ENCODE measurements at regions not wholly inside any gene's neighbourhood (a gene's known extent, or its start where the extent isn't known, plus 50 kb on each side); places are given as distances from the start of the nearest gene placed in this dataset.

GRCh38 chr13:109862627-109863026 is 76.2 kb upstream of the IRS2 start:
- DNase-seq (peak in 2 of 3 donors; percentile 29 to 56), ATAC-seq (ENCODE audit: insufficient read depth, low FRiP score) (peak; percentile 86)
- Histone ChIP-seq H3K9me3 (ENCODE audit: control insufficient read depth in 4 of 4, insufficient read depth in 3 of 4, low read length in 3 of 4) (no peaks in the 10 kb centered on the region), H3K27ac (ENCODE audit: low read depth in 1 of 2, low read length in 1 of 2) (no peak overlapping the region), H3K27me3 (ENCODE audit: control insufficient read depth in 3 of 3, insufficient read depth in 3 of 3, low read length in 2 of 3) (no peaks in the 10 kb centered on the region), H3K4me1 (ENCODE audit: control insufficient read depth in 5 of 5, insufficient read depth in 5 of 5, low read length in 5 of 5) (no peaks in the 10 kb centered on the region), H3K4me3 (no peak overlapping the region), H3K36me3 (ENCODE audit: control insufficient read depth in 4 of 4, insufficient read depth in 4 of 4, low read length in 4 of 4) (no peaks in the 10 kb centered on the region), H3K9ac (ENCODE audit: insufficient read depth in 1 of 2, low read length in 2 of 2) (no peak overlapping the region)
- WGBS, 2 donors = 32 to 49% methylated on average over 2 of the region's 2 CpGs
- no peak for TF ChIP-seq CTCF (IDR thresholded peaks at IDR 0.05; ENCODE audit: control extremely low read depth, extremely low read depth)

- 46 to 61% methylated on average over 3 of the region's 3 CpGs for WGBS, 2 donors
- ATAC-seq (ENCODE audit: insufficient read depth, low FRiP score) = no peak
- no peak overlapping the region for H3K9ac ChIP-seq (ENCODE audit: insufficient read depth in 1 of 2, low read length in 2 of 2)
Measured at GRCh38 chr13:109859898-109860297, 73.5 kb upstream of the IRS2 start.

GRCh38 chr13:109859216-109859835 is 72.9 kb upstream of the IRS2 start:
- H3K9ac ChIP-seq (ENCODE audit: insufficient read depth in 1 of 2, low read length in 2 of 2) = no peak overlapping the region
- no peaks in the 10 kb centered on the region for H3K4me1 ChIP-seq (ENCODE audit: control insufficient read depth in 5 of 5, insufficient read depth in 5 of 5, low read length in 5 of 5)
- H3K27me3 ChIP-seq (ENCODE audit: control insufficient read depth in 3 of 3, insufficient read depth in 3 of 3, low read length in 2 of 3) = peaks cover 0 to 6% (median 0%) of the 10 kb centered on the region in 3 donors
- no peak for TF ChIP-seq CTCF (IDR thresholded peaks at IDR 0.05; ENCODE audit: control extremely low read depth, extremely low read depth)
- H3K9me3 ChIP-seq (ENCODE audit: control insufficient read depth in 4 of 4, insufficient read depth in 3 of 4, low read length in 3 of 4) = no peaks in the 10 kb centered on the region
- WGBS, 2 donors = 85 to 87% methylated on average over 8 of the region's 8 CpGs
- no peak overlapping the region for H3K27ac ChIP-seq (ENCODE audit: low read depth in 1 of 2, low read length in 1 of 2)
- H3K36me3 ChIP-seq (ENCODE audit: control insufficient read depth in 4 of 4, insufficient read depth in 4 of 4, low read length in 4 of 4) = no peaks in the 10 kb centered on the region
- no peak overlapping the region for H3K4me3 ChIP-seq
- ATAC-seq (ENCODE audit: insufficient read depth, low FRiP score) = no peak
- DNase-seq = no peak

More at GRCh38 chr13:109859898-109860297, 73.5 kb upstream of the IRS2 start:
- H3K4me1 ChIP-seq (ENCODE audit: control insufficient read depth in 5 of 5, insufficient read depth in 5 of 5, low read length in 5 of 5) = no peaks in the 10 kb centered on the region
- no peak for TF ChIP-seq CTCF (IDR thresholded peaks at IDR 0.05; ENCODE audit: control extremely low read depth, extremely low read depth)
- H3K9me3 ChIP-seq (ENCODE audit: control insufficient read depth in 4 of 4, insufficient read depth in 3 of 4, low read length in 3 of 4) = no peaks in the 10 kb centered on the region
- H3K27ac ChIP-seq (ENCODE audit: low read depth in 1 of 2, low read length in 1 of 2) = no peak overlapping the region
- no peaks in the 10 kb centered on the region for H3K36me3 ChIP-seq (ENCODE audit: control insufficient read depth in 4 of 4, insufficient read depth in 4 of 4, low read length in 4 of 4)
- H3K4me3 ChIP-seq = no peak overlapping the region
- peaks cover 0 to 6% (median 0%) of the 10 kb centered on the region in 3 donors for H3K27me3 ChIP-seq (ENCODE audit: control insufficient read depth in 3 of 3, insufficient read depth in 3 of 3, low read length in 2 of 3)
- DNase-seq = no peak

GRCh38 chr13:109858319-109858718 is 71.9 kb upstream of the IRS2 start:
- TF ChIP-seq CTCF (IDR thresholded peaks at IDR 0.05; ENCODE audit: control extremely low read depth, extremely low read depth) = no peak
- Histone ChIP-seq H3K4me1 (ENCODE audit: control insufficient read depth in 5 of 5, insufficient read depth in 5 of 5, low read length in 5 of 5) (no peaks in the 10 kb centered on the region), H3K36me3 (ENCODE audit: control insufficient read depth in 4 of 4, insufficient read depth in 4 of 4, low read length in 4 of 4) (no peaks in the 10 kb centered on the region), H3K9me3 (ENCODE audit: control insufficient read depth in 4 of 4, insufficient read depth in 3 of 4, low read length in 3 of 4) (no peaks in the 10 kb centered on the region), H3K27ac (ENCODE audit: low read depth in 1 of 2, low read length in 1 of 2) (no peak overlapping the region), H3K4me3 (no peak overlapping the region), H3K9ac (ENCODE audit: insufficient read depth in 1 of 2, low read length in 2 of 2) (no peak overlapping the region), H3K27me3 (ENCODE audit: control insufficient read depth in 3 of 3, insufficient read depth in 3 of 3, low read length in 2 of 3) (peaks cover 0 to 6% (median 0%) of the 10 kb centered on the region in 3 donors)
- 84 to 87% methylated on average over 7 of the region's 7 CpGs for WGBS, 2 donors
- ATAC-seq (ENCODE audit: insufficient read depth, low FRiP score) (no peak), DNase-seq (no peak)
